ENCODE measurements at regions not wholly inside any gene's neighbourhood (a gene's known extent, or its start where the extent isn't known, plus 50 kb on each side); places are given as distances from the start of the nearest gene placed in this dataset.

GRCh38 chr4:156493858-156494257, 477.7 kb downstream of the PDGFC start:
- TF ChIP-seq ZFX (IDR thresholded peaks at IDR 0.05; ENCODE audit: borderline replicate concordance) = no peak
- no peak for TF ChIP-seq CTCF (IDR thresholded peaks at IDR 0.05)
- H3K27ac ChIP-seq = no peak overlapping the region

GRCh38 chr4:156487107-156487506, 484.5 kb downstream of the PDGFC start:
- H3K27ac ChIP-seq = no peak overlapping the region
- TF ChIP-seq CTCF (IDR thresholded peaks at IDR 0.05) = no peak
- no peak for TF ChIP-seq ZFX (IDR thresholded peaks at IDR 0.05; ENCODE audit: borderline replicate concordance)

GRCh38 chr4:156481845-156482244, 489.8 kb downstream of the PDGFC start:
- TF ChIP-seq ZFX (IDR thresholded peaks at IDR 0.05; ENCODE audit: borderline replicate concordance) (no peak), CTCF (IDR thresholded peaks at IDR 0.05) (no peak)
- H3K27ac ChIP-seq = no peak overlapping the region

GRCh38 chr4:156477636-156478035, 494.0 kb downstream of the PDGFC start:
- no peak for TF ChIP-seq CTCF (IDR thresholded peaks at IDR 0.05)
- no peak for TF ChIP-seq ZFX (IDR thresholded peaks at IDR 0.05; ENCODE audit: borderline replicate concordance)
- no peak overlapping the region for H3K27ac ChIP-seq

- no peak overlapping the region for H3K27ac ChIP-seq
- TF ChIP-seq CTCF (IDR thresholded peaks at IDR 0.05) (no peak), ZFX (IDR thresholded peaks at IDR 0.05; ENCODE audit: borderline replicate concordance) (no peak)
Observed at GRCh38 chr4:156476359-156476758, 495.2 kb downstream of the PDGFC start.

GRCh38 chr4:156475322-156475721, 496.3 kb downstream of the PDGFC start:
- TF ChIP-seq CTCF (IDR thresholded peaks at IDR 0.05) (peak; percentile 64), ZFX (IDR thresholded peaks at IDR 0.05; ENCODE audit: borderline replicate concordance) (no peak)
- no peak overlapping the region for H3K27ac ChIP-seq

- TF ChIP-seq CTCF (IDR thresholded peaks at IDR 0.05) (no peak), ZFX (IDR thresholded peaks at IDR 0.05; ENCODE audit: borderline replicate concordance) (no peak)
- H3K27ac ChIP-seq = no peak overlapping the region
Observed at GRCh38 chr4:156473151-156473550, 498.4 kb downstream of the PDGFC start.

Data from 22Rv1 (cell line).